AG04449 (cell line): ENCODE measurements at regions not wholly inside any gene's neighbourhood (a gene's known extent, or its start where the extent isn't known, plus 50 kb on each side); places are given as distances from the start of the nearest gene placed in this dataset.

Experiments
- CTCF ChIA-PET: fragments of 350-600 bp; formaldehyde crosslinking; extraction: SDS; loops from one replicate; lab custom pipeline; 2021; ENCODE audit warnings: antibody characterized with exemption; lab: Yijun Ruan, JAX
- POLR2A ChIA-PET: fragments of 400-600, 350-600 bp; formaldehyde crosslinking; extraction: SDS; loops from one replicate; lab custom pipeline; 2020; ENCODE audit warnings: antibody characterized with exemption, inconsistent platforms; lab: Yijun Ruan, JAX
- DNase-seq: peaks from one replicate; pipeline ENCODE4 v3.0.0-alpha.2; 2010; ENCODE audit warnings: low read depth, low spot score
- H3K4me3 ChIP-seq: 2 replicates; pipeline ENCODE4 v1.5.1; 2011; ENCODE audit warnings: low read depth, mild to moderate bottlenecking, control low read depth, low read length
- TF ChIP-seq, protein P1 (sequence below): IDR thresholded peaks from one replicate; pipeline ENCODE4 v1.5.1; 2011; ENCODE audit warnings: mild to moderate bottlenecking, moderate library complexity, low read length, control low read depth, inconsistent platforms; ENCODE audit not compliant: insufficient read depth; ENCODE audit errors: missing control alignments

DNA sequence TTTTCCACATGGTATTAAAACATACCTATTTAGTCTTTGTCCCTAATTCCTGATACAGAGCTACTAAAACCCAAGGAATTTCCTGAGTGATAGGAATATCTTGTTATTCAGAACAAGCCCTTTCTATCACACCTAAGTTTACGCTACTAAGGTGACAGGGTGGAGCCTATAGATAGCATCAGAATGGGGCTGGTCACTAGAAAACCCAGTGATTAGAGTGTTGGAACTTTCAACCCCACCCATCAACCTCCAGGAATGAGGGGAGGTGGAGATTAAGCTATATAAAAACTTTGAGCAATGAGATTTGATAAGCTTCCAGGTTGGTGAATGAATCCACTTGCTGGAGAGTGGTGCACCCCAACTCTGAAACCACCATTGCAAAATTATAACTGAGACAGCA is 62.1 kb upstream of the RNU6-1 start:
- H3K4me3 ChIP-seq, result no peak overlapping the region
- POLR2A ChIA-PET, result no interaction called here
- DNase-seq, result no peak
- TF ChIP-seq, protein P1, sequence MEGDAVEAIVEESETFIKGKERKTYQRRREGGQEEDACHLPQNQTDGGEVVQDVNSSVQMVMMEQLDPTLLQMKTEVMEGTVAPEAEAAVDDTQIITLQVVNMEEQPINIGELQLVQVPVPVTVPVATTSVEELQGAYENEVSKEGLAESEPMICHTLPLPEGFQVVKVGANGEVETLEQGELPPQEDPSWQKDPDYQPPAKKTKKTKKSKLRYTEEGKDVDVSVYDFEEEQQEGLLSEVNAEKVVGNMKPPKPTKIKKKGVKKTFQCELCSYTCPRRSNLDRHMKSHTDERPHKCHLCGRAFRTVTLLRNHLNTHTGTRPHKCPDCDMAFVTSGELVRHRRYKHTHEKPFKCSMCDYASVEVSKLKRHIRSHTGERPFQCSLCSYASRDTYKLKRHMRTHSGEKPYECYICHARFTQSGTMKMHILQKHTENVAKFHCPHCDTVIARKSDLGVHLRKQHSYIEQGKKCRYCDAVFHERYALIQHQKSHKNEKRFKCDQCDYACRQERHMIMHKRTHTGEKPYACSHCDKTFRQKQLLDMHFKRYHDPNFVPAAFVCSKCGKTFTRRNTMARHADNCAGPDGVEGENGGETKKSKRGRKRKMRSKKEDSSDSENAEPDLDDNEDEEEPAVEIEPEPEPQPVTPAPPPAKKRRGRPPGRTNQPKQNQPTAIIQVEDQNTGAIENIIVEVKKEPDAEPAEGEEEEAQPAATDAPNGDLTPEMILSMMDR, result no peak
- CTCF ChIA-PET, result interaction anchor here (0.7 to 0.8 kb wide), 2 partner anchors 38 to 253 kb away, joined by 3 read pairs; no protein-coding TSS in a partner anchor

DNA sequence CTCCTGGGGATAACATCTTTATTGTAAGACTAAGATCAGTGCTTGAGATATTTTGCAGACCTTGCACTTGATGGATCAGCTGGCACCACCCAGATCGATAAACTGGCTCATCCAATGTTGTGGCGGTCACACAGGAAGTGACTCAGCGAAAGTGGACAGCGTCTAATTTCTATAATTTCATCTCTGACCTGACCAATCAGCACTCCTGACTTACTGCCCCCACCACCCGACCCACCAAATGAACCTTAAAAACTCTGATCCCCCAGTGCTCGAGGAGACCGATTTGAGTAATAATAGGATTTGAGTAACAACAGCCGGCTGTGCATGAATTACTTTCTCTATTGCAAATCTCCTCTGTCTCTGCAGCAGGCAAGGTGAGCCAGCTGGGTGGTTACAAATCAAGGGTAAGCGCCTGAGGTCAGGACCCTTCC is 62.7 kb upstream of the RNU6-1 start:
- ChIA-PET POLR2A (no interaction called here), CTCF (interaction anchor here (0.7 to 0.8 kb wide), 2 partner anchors 39 to 253 kb away, joined by 3 read pairs; no protein-coding TSS in a partner anchor)
- H3K4me3 ChIP-seq, result no peak overlapping the region
- TF ChIP-seq, protein P1, result no peak
- no peak for DNase-seq

DNA sequence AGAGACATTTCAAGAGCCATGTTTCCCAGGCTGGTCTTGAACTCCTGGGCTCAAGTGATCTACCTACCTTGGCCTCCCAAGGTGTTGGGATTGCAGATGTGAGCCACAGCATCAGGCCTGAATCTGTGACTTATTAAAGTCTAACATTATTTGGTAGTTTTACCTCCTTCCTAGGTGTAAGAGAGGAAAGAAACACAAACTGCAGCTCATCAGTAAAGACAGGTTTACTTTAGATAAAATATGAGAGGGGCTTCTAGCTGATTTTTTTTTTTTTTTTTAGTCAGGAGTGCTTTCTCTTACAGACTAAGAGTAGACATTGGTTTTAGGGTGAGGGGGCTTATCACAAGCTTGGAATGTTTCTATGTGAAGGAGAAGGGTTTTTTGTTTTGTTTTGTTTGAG is 63.9 kb upstream of the RNU6-1 start:
- ChIA-PET POLR2A (no interaction called here), CTCF (no interaction called here)
- no peak for DNase-seq
- TF ChIP-seq, protein P1, result no peak
- no peak overlapping the region for H3K4me3 ChIP-seq

DNA sequence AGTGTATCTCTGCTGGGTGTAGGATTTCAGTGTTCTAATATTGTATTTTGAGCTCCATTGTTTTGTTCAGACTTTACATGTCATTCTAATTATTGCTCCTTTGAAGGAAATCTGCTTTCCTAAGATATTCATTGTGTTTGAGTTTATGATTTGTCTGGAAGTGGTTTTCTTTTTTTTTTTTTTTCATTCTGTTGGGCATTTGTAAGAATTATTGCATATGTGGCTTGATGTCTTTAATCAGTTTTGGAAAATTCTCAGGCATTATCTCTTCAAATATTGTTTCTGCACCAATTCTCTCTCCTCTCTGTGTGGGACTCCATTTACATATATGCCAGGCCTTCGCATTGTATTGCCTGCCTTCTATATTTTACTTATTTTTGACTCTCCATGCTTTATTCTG is 65.8 kb upstream of the RNU6-1 start:
- CTCF ChIA-PET, result interaction anchor here (1.6 kb wide), 1 partner anchor 249 kb away, joined by 4 read pairs; no protein-coding TSS in a partner anchor
- POLR2A ChIA-PET, result no interaction called here
- no peak overlapping the region for H3K4me3 ChIP-seq
- TF ChIP-seq, protein P1, result no peak
- no peak for DNase-seq

DNA sequence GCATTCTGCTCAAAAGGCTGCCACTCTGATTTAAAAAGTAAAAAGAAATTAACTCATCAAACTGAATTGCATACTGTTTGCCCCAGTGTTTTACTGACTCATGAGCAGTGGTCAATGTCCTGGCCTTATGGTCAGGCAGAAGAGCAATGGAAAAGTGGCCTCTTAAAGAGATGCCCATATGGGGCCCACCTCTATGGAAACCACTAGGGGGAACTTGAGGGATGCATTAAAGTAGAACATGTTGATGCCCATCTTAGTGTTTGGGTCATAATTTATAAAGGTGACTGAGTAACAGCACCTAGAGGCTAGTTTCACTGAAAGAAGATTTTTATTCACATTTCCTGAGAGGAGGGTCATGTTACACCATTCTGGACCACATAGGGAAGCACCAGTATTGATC is 66.5 kb upstream of the RNU6-1 start:
- no peak overlapping the region for H3K4me3 ChIP-seq
- no peak for DNase-seq
- ChIA-PET POLR2A (no interaction called here), CTCF (interaction anchor here (1.6 kb wide), 1 partner anchor 248 kb away, joined by 4 read pairs; no protein-coding TSS in a partner anchor)
- TF ChIP-seq, protein P1, result no peak

DNA sequence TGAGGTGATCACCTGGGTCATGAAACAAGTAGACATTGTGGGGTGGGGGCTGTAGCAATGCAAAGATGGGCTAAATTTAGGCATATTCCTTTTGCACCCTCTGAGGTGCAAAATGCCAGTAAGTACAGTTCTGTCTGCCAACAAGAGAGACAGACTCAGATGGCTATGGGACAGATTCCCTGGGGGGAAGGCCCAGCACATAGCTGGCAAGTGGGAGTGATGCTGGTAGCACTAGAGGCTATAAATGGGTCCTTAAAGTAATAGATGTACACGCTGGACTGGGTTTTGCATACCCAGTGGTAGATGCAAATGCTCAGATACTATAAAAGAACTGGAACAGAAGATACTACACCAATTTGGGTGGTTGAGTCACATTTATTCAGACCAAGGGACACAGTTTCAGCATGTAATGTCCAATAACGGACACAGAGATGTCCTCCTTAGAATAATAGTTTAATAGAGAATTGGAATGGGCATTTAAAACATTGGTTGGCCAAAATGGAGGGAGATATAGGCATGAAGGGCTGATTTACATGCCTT is 67.4 kb upstream of the RNU6-1 start:
- TF ChIP-seq, protein P1, result no peak
- DNase-seq, result no peak
- ChIA-PET POLR2A (no interaction called here), CTCF (no interaction called here)
- no peak overlapping the region for H3K4me3 ChIP-seq
